HUES6 (cell line): ENCODE measurements at regions not wholly inside any gene's neighbourhood (a gene's known extent, or its start where the extent isn't known, plus 50 kb on each side); places are given as distances from the start of the nearest gene placed in this dataset.
"Not testable (repeated sequence)": the region's sequence is repeated elsewhere in the genome, so short reads cannot be mapped to it uniquely, and the experiment has no call there.

Source experiments
- H3K27ac ChIP-seq: 2 replicates; pipeline ENCODE4 v1.7.0; 2013; ENCODE audit warnings: low read depth, mild to moderate bottlenecking, low read length, inconsistent platforms
- H3K27me3 ChIP-seq: 2 replicates; pipeline ENCODE4 v1.6.1; 2013; ENCODE audit warnings: low read length; ENCODE audit not compliant: control insufficient read depth, insufficient read depth
- H3K36me3 ChIP-seq: 2 replicates; pipeline ENCODE4 v1.6.1; 2013; ENCODE audit warnings: low read length; ENCODE audit not compliant: control insufficient read depth, insufficient read depth
- H3K4me1 ChIP-seq: 2 replicates; pipeline ENCODE4 v1.6.1; 2013; ENCODE audit warnings: low read length; ENCODE audit not compliant: control insufficient read depth, insufficient read depth
- H3K4me3 ChIP-seq: 2 replicates; pipeline ENCODE4 v1.5.1; 2013; ENCODE audit warnings: low read depth, low read length
- H3K9ac ChIP-seq: one replicate; pipeline ENCODE4 v1.6.1; 2013; ENCODE audit warnings: mild to moderate bottlenecking, low read length
- H3K9me3 ChIP-seq: 2 replicates; pipeline ENCODE4 v1.6.1; 2013; ENCODE audit warnings: low read depth, low read length; ENCODE audit not compliant: control insufficient read depth, insufficient read depth

DNA sequence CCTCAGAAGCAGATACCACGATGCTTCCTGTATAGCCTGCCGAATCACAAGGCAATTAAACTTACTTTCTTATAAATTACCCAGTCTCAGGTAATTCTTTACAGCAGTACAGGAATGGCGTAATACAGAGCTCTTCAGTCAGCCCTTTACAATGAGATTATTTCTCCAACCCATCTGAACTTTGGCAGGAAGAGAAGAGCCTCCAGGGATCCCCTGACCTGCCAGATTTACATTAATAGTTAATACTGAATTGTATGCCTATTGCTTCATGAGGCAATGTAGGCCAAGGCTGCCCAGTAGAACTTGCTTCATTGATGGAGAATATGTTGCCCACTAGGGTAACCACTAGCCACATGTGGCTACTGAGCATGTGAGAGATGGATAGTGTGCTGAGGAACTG lies 608.7 kb downstream of the SH2D4B start:
- Histone ChIP-seq H3K36me3 (no peaks in the 10 kb centered on the region), H3K9ac (no peak overlapping the region), H3K27ac (no peak overlapping the region), H3K4me3 (no peak overlapping the region), H3K9me3 (no peaks in the 10 kb centered on the region), H3K4me1 (no peaks in the 10 kb centered on the region), H3K27me3 (no peaks in the 10 kb centered on the region)

GRCh38 chr10:81152656-81153055 lies 615.0 kb downstream of the SH2D4B start:
- no peak overlapping the region for H3K9ac ChIP-seq
- H3K4me1 ChIP-seq: no peaks in the 10 kb centered on the region
- no peaks in the 10 kb centered on the region for H3K36me3 ChIP-seq
- H3K27ac ChIP-seq: no peak overlapping the region
- no peaks in the 10 kb centered on the region for H3K27me3 ChIP-seq
- no peak overlapping the region for H3K4me3 ChIP-seq
- H3K9me3 ChIP-seq: no peaks in the 10 kb centered on the region

DNA sequence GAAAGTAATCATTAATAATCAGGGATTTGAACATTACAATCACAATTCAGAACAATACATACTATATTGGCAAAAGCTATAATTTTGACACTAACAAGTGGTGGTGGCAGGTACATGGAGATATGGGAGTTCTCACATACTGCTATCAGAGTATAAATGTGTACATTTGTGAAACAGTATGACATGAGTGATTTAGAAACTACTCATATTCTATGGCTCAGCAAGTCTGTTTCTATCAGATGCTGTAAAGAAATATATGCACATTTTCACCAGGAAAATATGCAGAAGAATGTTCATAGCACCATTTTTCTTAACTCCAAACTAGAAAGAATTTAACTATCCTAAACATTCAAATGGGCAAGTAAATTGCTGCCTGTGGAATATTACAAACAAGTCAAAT lies 620.0 kb downstream of the SH2D4B start:
- Histone ChIP-seq H3K27ac (no peak overlapping the region), H3K4me3 (no peak overlapping the region), H3K36me3 (no peaks in the 10 kb centered on the region), H3K9ac (no peak overlapping the region), H3K27me3 (no peaks in the 10 kb centered on the region), H3K9me3 (no peaks in the 10 kb centered on the region), H3K4me1 (no peaks in the 10 kb centered on the region)

DNA sequence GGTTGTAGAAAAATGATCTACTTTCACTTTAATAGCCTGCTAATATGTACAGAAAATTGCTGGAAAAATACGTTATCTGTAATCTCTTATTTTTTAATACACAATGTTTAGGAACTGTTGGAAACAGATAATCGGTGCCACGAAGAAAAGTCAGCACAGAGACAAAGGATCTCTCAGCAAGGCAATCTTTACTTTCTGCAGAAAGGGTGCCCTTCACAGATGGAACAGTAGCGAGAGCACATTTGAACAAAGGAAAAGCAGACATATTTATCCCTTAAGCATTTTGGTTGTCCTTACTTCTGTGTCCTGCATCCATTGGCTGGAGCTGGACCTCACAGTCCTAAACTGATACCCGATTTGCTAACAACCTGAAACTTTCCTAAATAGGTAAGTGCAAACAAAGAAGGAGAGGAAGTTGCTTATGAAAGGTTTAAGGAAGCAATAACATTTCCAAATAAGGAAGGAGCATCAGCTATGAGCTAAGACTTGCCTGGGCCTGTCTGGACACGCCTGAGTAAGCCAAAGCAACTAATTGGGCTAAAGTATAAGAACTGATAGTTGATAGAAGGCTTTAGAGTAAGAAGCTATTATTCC lies 640.0 kb downstream of the SH2D4B start:
- Histone ChIP-seq H3K9ac (no peak overlapping the region), H3K27me3 (no peaks in the 10 kb centered on the region), H3K4me3 (no peak overlapping the region), H3K27ac (no peak overlapping the region), H3K4me1 (no peaks in the 10 kb centered on the region), H3K9me3 (peaks cover 16% of the 10 kb centered on the region), H3K36me3 (no peaks in the 10 kb centered on the region)

- Histone ChIP-seq H3K4me3 (no peak overlapping the region), H3K27me3 (no peaks in the 10 kb centered on the region), H3K27ac (no peak overlapping the region), H3K9me3 (peaks cover 16% of the 10 kb centered on the region), H3K9ac (no peak overlapping the region), H3K36me3 (no peaks in the 10 kb centered on the region), H3K4me1 (no peaks in the 10 kb centered on the region)
Measured at GRCh38 chr10:81179324-81179723, 641.6 kb downstream of the SH2D4B start.

- Histone ChIP-seq H3K36me3 (no peaks in the 10 kb centered on the region), H3K27me3 (no peaks in the 10 kb centered on the region), H3K4me3 (no peak overlapping the region), H3K9me3 (peaks cover 16% of the 10 kb centered on the region), H3K27ac (no peak overlapping the region), H3K4me1 (no peaks in the 10 kb centered on the region), H3K9ac (no peak overlapping the region)
Measured at GRCh38 chr10:81179805-81180452, 642.2 kb downstream of the SH2D4B start.

- Histone ChIP-seq H3K9me3 (peaks cover 9% of the 10 kb centered on the region), H3K36me3 (no peaks in the 10 kb centered on the region), H3K27me3 (no peaks in the 10 kb centered on the region), H3K9ac (no peak overlapping the region), H3K27ac (no peak overlapping the region), H3K4me1 (no peaks in the 10 kb centered on the region), H3K4me3 (no peak overlapping the region)
Measured at GRCh38 chr10:81182296-81182695, 644.6 kb downstream of the SH2D4B start.

DNA sequence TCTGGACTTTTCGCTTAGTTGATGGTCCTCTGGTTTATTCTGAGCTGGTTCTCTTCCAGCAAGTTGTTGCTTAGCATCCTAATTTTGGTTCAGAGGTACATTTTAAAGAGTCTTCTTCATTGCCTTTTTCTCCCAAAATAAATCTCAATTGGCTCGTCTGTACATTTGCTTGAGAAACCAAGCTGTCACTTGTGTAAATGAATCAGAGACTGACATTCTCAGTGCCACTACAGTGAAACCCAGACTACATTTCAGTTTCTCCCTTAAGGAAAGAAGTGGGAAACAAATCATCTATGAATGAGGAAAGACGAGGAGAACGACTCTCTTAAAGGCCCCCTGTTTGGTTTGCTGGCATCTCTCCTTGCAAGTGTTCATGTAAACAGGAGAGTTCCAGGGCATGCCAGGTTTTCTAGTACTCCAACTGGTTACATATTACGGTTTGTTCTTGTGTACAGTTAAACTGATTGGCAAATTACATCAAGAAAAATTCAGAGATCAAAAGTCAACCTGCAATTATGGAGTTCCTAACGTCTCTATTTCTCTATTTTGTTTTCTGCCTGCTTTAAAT lies 654.6 kb downstream of the SH2D4B start:
- Histone ChIP-seq H3K27ac (no peak overlapping the region), H3K4me1 (no peaks in the 10 kb centered on the region), H3K9me3 (no peaks in the 10 kb centered on the region)

GRCh38 chr10:81200801-81201200 lies 663.1 kb downstream of the SH2D4B start:
- Histone ChIP-seq H3K9ac (no peak overlapping the region), H3K9me3 (no peaks in the 10 kb centered on the region), H3K27ac (no peak overlapping the region), H3K4me3 (no peak overlapping the region), H3K36me3 (no peaks in the 10 kb centered on the region), H3K27me3 (no peaks in the 10 kb centered on the region), H3K4me1 (no peaks in the 10 kb centered on the region)

More for the DNA sequence above, 654.6 kb downstream of the SH2D4B start:
- no peak overlapping the region for H3K9ac ChIP-seq
- no peak overlapping the region for H3K4me3 ChIP-seq
- H3K27me3 ChIP-seq: no peaks in the 10 kb centered on the region
- no peaks in the 10 kb centered on the region for H3K36me3 ChIP-seq

DNA sequence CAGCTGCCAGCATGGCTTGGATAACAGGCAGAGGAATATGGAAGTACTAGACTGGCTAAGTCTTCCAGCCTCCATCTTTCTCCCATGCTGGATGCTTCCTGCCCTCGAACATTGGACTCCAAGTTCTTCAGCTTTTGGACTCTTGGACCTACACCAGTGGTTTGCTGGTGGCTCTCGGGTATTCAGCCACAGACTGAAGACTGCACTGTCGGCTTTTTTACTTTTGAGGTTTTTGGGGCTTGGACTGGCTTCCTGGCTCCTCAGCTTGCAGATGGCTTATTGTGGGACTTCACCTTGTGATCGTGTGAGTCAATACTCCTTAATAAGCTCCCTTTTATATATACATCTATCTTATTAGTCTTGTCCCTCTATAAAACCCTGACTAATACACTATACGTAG lies 667.6 kb upstream of the NRG3 start:
- not testable (repeated sequence) for H3K4me1 ChIP-seq, H3K36me3 ChIP-seq, H3K4me3 ChIP-seq, H3K9ac ChIP-seq, H3K9me3 ChIP-seq, H3K27ac ChIP-seq, H3K27me3 ChIP-seq

- H3K27ac ChIP-seq: no peak overlapping the region
- no peaks in the 10 kb centered on the region for H3K9me3 ChIP-seq
- H3K27me3 ChIP-seq: no peaks in the 10 kb centered on the region
- no peaks in the 10 kb centered on the region; the same call in 1 of the 2 replicates for H3K4me1 ChIP-seq
- H3K36me3 ChIP-seq: no peaks in the 10 kb centered on the region
- no peak overlapping the region for H3K9ac ChIP-seq
- H3K4me3 ChIP-seq: no peak overlapping the region
Measured at GRCh38 chr10:81213370-81213769, 661.6 kb upstream of the NRG3 start.
